Right atrium auricular region (tissue), 2 donors: ENCODE measurements at regions not wholly inside any gene's neighbourhood (a gene's known extent, or its start where the extent isn't known, plus 50 kb on each side); places are given as distances from the start of the nearest gene placed in this dataset.

Experiments
- DNase-seq: peaks from one replicate; pipeline ENCODE4 v3.0.0-alpha.2; 2019; ENCODE audit warnings: low spot score
- H3K27ac ChIP-seq, 2 donors: fragments of 200-600 bp; sonication (generic); 1 replicate in 1 of 2; 2 replicates in 1 of 2; pipeline ENCODE4 v1.5.1; 2016 to 2019
- H3K27me3 ChIP-seq, 2 donors: fragments of 200-600 bp; sonication (generic); one replicate each; pipeline versions ENCODE4 v1.5.1 to v1.6.0; 2017 to 2019
- H3K36me3 ChIP-seq: fragments of 200-600 bp; sonication (generic); one replicate; pipeline ENCODE4 v1.5.1; 2016
- H3K4me1 ChIP-seq, 2 donors: fragments of 200-600 bp; sonication (generic); one replicate each; pipeline versions ENCODE4 v1.5.1 to v1.6.0; 2017 to 2019
- H3K4me3 ChIP-seq, 2 donors: fragments of 200-600 bp; sonication (generic); 1 replicate in 1 of 2; 2 replicates in 1 of 2; pipeline ENCODE4 v1.5.1; 2017 to 2019; ENCODE audit warnings: mild to moderate bottlenecking in 1 of 2, moderate library complexity in 1 of 2
- H3K9me3 ChIP-seq, 2 donors: fragments of 200-600 bp; sonication (generic); one replicate each; pipeline ENCODE4 v1.5.1; 2019
- CTCF ChIP-seq, 2 donors: fragments of 200-600 bp; sonication (generic); IDR thresholded peaks; one replicate each; pipeline ENCODE4 v1.5.1; 2019; ENCODE audit warnings: antibody characterized with exemption in 2 of 2

- H3K27me3 ChIP-seq: no peaks in the 10 kb centered on the region
- H3K27ac ChIP-seq: no peak overlapping the region
- H3K4me1 ChIP-seq: no peaks in the 10 kb centered on the region
- H3K36me3 ChIP-seq: no peaks in the 10 kb centered on the region
- peaks cover 0 to 3% of the 10 kb centered on the region in 2 donors for H3K9me3 ChIP-seq
- no peak for DNase-seq
- no peak overlapping the region for H3K4me3 ChIP-seq
- no peak for TF ChIP-seq CTCF (IDR thresholded peaks at IDR 0.05)
Observed at GRCh38 chr4:14768449-14768848, 233.8 kb upstream of the CPEB2 start.

GRCh38 chr4:14769993-14770392 lies 232.3 kb upstream of the CPEB2 start:
- H3K27me3 ChIP-seq: no peaks in the 10 kb centered on the region
- no peak for TF ChIP-seq CTCF (IDR thresholded peaks at IDR 0.05)
- H3K36me3 ChIP-seq: no peaks in the 10 kb centered on the region
- DNase-seq: no peak
- no peak overlapping the region for H3K4me3 ChIP-seq
- no peaks in the 10 kb centered on the region for H3K4me1 ChIP-seq
- no peak overlapping the region for H3K27ac ChIP-seq
- peaks cover 0 to 7% of the 10 kb centered on the region in 2 donors for H3K9me3 ChIP-seq

GRCh38 chr4:14771094-14771493 lies 231.2 kb upstream of the CPEB2 start:
- no peak overlapping the region for H3K27ac ChIP-seq
- DNase-seq: no peak
- no peak for TF ChIP-seq CTCF (IDR thresholded peaks at IDR 0.05)
- no peaks in the 10 kb centered on the region for H3K4me1 ChIP-seq
- H3K36me3 ChIP-seq: no peaks in the 10 kb centered on the region
- H3K4me3 ChIP-seq: no peak overlapping the region
- no peaks in the 10 kb centered on the region for H3K27me3 ChIP-seq
- peaks cover 0 to 7% of the 10 kb centered on the region in 2 donors for H3K9me3 ChIP-seq

- Histone ChIP-seq H3K27me3 (no peaks in the 10 kb centered on the region), H3K36me3 (no peaks in the 10 kb centered on the region), H3K27ac (no peak overlapping the region), H3K9me3 (peaks cover 0 to 7% of the 10 kb centered on the region in 2 donors), H3K4me3 (no peak overlapping the region), H3K4me1 (no peaks in the 10 kb centered on the region)
- TF ChIP-seq CTCF (IDR thresholded peaks at IDR 0.05): no peak
- DNase-seq: no peak
Observed at GRCh38 chr4:14771504-14772175, 230.6 kb upstream of the CPEB2 start.

- Histone ChIP-seq H3K9me3 (peaks cover 0 to 7% of the 10 kb centered on the region in 2 donors), H3K27ac (no peak overlapping the region), H3K36me3 (no peaks in the 10 kb centered on the region), H3K27me3 (no peaks in the 10 kb centered on the region), H3K4me1 (no peaks in the 10 kb centered on the region), H3K4me3 (no peak overlapping the region)
- DNase-seq: no peak
- TF ChIP-seq CTCF (IDR thresholded peaks at IDR 0.05): no peak
Observed at GRCh38 chr4:14772388-14772787, 229.9 kb upstream of the CPEB2 start.
